SIG-M5 (cell line): ENCODE measurements at regions not wholly inside any gene's neighbourhood (a gene's known extent, or its start where the extent isn't known, plus 50 kb on each side); places are given as distances from the start of the nearest gene placed in this dataset.

Source experiments
- DNase-seq: peaks from one replicate; lab custom pipeline; 2025; lab: John Stamatoyannopoulos, UW

DNA sequence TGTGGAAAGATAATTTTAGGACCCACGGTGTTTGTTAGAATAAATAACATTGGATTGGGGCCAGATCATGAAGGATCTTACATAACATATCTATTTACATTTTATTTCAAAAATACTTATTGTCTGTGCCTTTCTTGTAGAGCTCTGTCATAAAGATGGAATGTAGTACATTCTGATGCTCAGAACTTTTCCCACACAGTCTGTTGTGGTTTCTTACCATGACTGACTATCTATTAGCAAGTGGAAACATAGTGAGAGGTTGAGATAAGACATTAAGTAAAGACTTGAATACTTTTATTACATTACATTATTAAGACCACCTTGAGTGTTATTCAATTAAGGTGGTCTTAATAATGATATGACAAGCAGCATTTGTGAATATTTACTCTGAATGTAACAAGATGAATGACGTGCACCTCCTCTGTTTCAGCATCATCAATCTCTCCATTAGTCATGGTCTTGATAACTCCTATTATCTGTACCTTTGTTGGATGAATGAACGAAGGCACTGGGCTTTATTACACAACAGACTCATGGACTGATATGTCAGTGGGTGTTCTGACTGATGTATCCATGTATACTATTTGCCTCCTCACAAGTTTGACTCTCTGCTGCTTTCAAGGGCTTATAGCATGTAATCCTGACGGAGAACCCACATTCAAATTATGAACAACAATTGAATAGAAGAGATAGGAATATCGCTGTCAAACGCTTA lies 883.0 kb upstream of the FLRT2 start:
- no peak for DNase-seq

DNA sequence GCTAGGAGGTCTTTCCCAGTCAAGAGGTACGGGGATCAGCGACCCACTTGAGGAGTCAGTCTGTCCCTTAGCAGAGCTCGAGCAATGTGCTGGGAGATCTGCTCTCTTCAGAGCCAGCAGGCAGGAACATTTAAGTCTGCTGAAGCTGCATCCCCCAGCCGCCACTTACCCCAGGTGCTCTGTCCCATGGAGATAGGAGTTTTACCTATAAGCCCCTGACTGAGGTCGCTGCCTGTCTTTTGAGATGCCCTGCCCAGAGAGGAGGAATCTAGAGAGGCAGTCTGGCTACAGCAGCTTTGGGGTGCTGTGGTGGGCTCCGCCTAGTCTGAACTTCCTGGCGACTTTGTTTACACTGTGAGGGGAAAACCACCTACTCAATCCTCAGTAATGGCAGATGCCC lies 874.9 kb upstream of the FLRT2 start:
- DNase-seq, result no peak

DNA sequence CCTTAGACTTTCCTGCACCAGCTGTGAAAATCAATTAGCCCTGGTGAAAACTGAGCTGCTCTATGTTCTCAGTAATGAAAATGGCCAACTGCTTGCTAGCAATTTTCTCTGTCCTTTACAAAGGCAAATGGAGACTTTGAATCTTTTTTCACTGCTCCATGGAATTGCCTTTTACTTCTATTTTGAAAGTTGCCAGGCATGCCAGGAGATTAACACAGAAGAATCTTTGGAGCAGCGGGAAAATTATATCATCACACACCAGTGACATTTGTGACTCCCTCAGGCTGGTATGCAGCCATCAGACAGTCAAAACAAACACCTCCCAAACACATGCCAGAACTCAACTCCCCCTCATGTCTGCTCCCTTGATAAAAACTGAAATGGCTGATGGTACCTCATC lies 872.0 kb upstream of the FLRT2 start:
- DNase-seq, result no peak

DNA sequence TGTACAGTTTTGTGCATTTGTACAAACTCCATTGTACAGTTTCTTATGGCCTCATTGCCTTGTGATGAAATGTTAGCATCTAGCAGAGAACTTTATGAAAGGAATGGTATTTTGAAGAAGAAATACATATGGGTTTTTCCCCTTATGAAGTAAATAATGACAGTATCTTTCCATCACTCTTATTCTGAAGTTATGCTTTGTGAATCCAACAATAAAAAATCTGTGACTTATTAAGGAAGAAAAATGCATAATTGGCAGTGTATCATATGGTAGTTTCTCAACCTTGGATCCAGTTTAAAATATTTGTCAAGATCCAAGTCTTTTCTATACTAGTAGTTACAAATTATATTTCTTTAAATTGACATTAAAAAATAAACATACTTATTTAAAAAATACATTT lies 859.1 kb upstream of the FLRT2 start:
- no peak for DNase-seq

DNA sequence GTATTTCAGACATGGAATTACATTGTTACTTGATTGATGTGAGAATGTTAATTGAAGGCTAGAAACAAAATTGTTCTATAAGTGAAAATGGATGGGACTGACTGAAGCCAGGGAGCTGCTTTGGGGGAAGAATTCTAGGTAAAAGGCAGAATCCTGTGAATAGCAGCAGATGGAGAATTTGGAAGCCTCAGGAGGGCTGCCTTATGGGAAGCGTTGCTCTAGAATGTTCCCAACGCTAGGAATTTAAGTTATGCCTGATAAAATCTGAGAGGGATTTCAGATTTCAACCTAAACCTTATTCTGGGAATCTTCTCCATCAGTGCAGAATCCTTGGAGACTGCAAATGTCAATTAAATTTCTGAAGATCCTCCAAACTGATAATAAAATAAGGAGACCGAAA lies 858.2 kb upstream of the FLRT2 start:
- no peak for DNase-seq

DNA sequence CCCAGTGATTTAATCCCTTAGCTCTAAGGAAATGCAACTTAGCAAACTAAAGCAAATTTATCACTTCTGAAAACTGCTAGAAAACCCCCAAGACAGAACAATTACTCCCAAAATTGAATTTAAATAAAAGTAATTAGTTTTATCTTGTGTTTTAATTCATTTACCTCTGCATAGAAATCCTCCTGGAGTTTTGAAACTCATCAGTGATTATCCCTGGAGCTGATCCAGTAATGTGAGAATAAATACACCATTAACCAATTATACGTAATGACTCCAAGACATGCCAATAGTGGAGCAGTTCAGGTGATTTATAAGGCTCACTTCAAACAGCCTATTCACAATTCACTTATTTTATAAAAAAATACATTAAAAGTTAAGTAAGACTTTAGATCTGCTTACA lies 855.3 kb upstream of the FLRT2 start:
- DNase-seq, result no peak

DNA sequence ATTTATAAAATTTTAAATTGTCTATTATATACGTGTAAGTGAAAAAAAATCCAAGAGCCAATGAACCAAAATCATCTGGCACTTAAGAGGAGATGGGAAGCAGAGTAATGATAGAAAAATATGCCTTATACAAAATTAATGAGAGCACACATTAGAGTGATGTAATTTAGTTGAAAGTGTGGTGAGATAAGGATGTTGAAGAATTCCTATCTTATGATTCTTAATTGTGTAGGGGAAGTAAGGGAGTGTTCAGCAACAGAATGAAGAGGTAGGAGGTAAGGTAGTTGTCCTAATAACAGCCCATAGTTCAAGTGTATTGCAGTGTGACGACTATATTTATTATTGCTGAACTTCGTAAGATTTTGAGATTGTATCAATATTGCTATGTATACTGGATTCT lies 843.4 kb upstream of the FLRT2 start:
- no peak for DNase-seq

DNA sequence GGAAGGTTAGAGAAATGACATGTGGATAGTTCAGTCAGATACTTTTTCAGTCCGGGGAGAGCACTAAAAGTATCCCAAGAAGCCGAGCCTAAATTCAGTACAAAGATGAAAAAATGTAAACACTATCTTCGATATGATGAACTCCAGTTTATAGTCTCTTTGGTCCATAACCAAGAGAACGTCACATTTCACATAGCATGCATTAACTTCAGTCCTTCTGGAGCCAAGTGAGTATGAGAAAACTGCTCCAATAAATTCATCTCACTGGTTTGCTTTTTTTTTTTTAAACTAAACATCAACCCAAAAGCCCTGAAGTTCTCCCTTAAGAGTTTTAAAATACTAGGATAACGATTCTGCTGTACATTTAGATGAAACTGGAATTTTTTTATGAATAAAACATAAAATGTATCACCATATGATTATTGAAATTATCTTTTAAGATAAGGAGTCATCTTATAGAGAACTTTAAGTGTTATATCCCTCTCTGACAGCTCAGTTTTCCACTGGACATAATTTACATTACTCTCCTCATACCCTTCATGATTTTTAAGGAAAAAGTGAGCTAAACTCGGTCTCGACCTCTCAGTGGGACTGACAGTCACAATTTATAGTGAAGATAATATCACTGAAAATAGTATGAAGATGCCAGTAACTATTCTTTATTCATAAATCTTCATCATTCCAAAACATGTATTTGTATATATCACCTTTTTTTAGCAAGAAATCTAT lies 841.5 kb upstream of the FLRT2 start:
- DNase-seq, result no peak

DNA sequence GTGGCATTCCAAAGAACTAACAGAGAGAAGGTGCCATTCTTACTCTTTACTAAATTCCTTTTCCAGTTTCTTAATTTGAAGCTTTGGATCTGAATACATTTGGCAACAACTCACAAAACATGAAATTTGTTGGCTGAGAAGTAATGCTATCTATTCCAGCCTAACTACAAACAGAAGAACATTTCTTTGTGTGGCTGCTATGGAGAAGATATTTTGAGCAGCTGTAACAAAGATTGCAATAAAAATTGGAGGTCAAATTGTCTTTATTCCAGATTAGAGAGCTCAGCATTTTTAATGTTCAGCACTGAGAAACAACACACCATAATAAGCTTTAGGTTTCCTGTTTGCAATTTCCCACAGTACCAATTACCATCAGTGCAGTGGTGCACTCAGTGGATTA lies 835.8 kb upstream of the FLRT2 start:
- DNase-seq, result no peak

DNA sequence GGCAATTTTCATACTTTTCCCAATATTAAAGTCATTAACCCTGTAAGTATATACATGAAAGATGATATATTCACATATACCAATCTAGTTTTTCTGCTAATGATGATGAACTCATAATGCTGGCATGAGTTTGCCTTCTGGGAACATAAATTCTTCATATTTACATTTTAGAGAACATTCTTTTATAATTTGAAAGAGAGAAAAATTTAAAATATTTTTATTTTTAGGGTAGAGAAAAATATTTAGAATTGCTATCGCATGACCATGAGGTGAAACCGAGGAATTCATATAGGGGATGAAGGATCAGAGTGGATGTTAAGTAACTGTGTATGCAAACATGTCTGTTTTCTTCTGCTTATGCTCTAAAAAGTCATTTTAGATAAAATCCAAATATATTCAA lies 825.3 kb upstream of the FLRT2 start:
- no peak for DNase-seq

DNA sequence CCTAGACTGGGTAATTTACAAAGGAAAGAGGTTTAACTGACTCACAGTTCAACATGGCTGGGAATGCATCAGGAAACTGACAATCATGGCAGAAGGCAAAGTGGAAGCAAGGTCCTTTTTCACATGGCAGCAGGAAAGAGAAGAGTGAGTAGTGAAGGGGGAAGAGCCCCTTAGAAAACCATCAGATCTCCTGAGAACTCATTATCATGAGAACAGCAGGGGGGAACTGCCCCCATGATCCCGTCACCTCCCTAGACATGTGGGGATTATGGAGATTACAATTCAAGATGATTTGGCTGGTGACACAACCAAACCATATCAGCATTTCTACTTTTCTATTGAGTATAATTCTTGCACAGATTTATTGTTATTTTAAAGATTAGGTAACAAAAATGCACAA lies 822.1 kb upstream of the FLRT2 start:
- DNase-seq, result no peak

DNA sequence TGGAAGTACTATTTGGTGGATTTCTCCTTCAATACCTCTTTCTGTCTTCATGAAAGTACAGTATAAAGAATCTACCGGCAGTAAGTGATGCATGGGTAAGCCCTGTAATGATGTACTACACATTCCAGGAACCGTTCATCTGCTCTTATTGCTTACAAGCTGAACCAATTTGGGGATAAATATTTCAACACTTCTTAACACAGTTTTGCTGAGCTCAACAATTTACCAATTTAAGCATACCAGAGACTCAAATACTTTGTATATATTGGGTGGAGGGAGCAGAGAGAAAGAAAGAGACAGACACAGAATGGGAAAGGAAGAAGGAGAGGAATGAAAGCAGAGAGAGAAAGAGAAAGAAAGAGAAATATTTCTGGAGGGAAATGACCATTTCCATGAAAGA lies 821.1 kb upstream of the FLRT2 start:
- no peak for DNase-seq

DNA sequence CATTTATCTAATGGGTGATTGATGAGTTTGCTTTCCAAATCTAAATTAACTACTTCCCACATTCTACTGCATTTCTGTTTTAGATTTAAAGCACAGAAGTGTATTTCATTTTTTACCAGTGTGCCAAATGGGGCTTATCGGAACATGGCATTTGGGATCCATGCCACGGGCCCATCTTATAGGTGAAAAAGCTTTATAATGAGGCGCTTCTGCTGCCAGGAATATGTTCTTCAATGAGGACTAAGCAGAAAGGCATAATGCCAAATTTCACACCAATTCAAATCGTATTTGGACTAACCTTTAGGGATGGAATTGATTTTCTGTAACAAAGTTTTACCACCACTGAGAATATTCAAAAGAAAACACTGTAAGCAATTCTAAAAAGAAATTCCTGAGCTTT lies 803.5 kb upstream of the FLRT2 start:
- DNase-seq, result no peak

DNA sequence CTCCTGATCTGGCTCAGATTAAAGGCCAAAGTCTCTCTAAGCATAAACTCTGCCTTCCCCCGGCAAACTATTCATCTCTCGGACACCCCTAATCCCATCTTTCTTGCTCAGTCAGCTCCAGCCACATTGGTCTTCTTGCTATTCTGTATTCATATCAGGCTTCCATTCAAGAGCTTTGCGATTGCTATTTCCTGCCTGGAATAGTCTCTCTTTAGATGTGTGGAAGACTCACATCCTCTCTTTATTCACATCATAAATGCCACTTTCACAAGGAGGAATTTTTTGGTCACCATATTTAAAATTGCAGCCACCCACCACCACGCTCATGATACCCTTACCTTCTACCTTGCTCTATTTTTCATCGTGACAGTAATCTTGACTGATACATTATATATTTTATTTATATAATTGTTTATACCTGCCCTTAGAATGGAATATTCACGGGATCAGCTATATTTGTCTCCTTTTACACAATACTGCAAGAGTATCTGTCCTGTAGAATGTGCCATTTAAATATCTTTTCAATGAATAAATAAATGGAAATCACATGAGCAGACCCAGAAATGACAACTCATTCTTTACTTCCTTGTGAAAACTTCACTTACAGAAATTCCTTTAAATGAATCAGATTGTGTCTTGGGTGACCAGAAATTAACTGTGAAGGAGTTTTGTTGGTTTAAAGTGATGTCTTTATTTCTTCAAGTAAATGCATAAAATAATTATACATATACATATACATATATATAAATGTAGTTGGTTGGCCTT lies 780.6 kb upstream of the FLRT2 start:
- DNase-seq, result no peak

DNA sequence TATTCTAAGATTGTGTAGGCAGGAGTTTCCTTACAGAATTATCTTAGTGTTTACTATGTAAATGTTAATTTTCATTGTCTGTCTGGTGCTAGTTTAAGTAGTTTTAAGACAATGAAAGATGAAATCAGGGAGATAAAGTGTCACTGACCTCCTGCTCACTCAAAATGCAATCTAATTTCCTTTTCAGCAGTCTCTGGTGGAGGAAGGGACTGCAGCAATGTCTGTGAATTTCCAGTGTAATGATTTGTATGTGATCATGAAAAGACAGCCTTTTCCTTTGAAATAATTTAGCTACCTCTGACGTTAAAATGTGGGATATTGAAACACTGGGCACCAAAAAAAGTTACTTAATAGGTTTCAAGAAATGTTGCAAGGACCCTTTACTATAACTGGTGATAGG lies 779.7 kb upstream of the FLRT2 start:
- no peak for DNase-seq

DNA sequence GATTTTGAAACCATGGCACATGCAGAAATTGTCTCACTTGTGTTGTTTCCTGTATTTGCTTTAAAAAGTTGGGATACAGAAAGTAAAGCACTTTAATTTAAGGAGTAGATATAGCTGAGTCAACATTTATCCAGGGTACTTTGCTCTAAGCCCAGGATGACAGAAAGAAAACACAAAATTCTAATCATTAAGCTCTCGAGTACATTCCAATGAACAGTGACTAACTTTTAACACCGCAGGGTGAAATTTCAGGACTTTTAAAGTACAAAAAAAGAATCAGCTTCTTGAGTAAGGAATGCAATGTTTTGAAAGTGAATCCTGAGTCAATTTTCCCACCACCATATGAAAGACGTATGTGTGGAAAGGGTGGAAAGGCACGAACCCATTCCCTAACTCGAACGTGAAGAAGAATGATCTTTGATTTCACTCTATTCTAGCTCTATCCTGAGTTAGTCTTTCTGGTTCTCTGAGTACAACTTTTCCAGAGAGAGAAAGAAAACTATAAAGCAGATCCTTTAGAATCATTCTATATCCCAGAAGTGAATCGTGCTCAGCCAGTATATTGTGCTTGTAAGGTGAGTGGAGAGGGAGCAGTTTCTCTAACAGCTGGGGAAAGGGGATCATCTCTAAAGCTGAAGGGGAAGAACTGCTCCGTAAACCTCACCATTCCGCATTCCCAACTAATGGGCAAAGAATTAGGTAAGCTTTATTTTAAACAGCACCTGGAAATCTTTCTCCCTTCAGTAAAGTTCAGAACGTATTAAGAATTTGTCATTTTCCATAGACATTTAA lies 779.0 kb upstream of the FLRT2 start:
- DNase-seq, result no peak

DNA sequence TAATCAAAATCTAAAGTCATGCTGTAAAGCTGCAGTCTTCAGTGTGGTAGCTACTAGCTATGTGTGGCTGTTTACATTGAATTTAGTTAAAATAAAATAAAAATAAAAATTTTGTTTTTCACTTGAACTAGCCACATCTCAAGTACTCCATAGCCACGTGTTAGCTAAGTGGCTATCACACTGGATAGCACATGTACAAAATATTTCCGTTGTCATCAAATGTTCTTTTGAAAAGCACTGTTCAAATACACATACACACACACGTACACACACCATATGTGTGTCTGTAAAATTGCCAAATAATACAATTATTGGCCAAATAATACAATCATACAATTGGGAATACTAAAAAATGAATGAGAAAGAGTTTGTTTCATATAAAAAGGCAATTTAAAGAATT lies 778.2 kb upstream of the FLRT2 start:
- DNase-seq, result no peak

DNA sequence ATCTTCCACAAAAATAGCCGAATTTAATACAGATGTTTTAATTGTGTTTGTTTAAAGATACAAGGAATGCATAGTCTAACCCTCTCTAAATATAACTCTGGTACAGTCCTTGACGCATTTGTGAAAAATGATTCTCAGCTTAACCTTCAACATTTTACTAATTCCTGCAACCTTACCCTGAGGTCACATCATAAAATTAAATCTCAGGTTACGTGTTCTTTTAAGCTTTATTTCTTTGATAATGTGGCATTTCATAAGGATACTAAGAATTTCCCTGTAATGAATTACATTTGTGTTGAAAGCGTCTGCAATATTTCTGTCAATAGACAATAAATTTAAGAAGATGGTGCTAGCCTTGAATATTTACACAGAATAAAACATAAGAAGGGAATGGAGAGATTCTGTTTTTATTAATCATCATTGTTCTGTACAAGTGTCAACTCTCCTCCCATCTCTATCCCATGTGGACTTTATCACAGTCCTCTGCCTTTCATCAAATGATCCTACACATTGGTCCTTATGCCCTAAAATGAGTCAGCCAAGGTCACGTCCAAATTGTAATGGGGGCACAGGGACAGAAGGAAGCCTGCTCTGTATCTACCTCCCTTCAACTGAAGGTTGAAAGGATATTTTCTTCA lies 769.3 kb upstream of the FLRT2 start:
- no peak for DNase-seq

DNA sequence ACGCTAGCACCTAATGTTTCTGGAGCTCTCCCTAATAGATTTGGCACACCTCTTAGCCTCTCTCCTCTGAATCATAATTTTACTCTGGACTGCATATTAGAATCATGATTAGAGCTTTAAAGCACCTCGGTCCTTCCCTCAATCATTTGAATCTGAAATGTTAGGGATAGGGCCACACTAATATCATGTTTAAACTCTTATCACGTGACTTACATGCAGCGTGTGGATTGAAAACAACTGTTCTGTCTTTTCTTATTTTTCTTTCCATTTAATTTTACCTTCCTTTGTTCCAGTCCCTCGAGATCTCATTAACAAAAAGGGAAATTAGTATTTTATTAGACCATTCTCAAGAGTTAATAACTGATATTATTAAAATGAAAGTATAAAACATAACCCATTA lies 762.5 kb upstream of the FLRT2 start:
- DNase-seq, result no peak

DNA sequence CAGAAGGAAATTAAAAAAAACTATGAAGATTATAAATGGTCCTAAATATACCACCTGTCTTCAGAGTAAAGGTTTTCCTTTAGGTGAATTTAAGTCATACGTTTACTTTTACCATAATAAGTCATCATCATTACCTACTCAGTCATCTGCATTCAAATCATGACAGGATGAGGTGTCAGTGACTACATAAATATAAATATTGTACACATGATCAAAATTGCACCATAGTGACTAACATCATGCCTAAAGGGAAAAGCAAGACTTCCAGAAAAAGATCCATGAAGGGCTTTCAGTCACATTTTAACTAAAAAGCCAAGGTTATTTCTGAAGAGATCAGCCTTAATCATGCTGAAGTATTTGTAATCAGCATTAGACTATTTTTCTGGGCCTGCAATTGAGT lies 759.9 kb upstream of the FLRT2 start:
- DNase-seq, result no peak

DNA sequence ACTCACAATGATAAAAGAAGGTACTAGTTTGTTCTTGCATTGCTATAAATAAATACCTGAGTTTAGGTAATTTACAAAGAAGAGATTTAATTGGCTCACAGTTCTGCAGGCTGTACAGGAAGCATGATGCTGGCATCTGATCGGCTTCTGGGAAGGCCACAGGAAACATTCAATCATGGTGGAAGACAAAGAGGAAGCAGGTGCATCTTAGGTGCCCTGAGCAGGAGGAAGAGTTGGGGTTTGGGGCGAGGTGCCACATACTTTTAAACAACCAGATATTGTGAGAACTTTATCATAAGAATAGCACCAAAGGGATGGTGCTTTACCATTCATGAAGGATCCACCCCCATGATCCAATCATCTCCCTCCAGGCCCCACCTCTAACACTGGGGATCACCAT lies 752.6 kb upstream of the FLRT2 start:
- no peak for DNase-seq

DNA sequence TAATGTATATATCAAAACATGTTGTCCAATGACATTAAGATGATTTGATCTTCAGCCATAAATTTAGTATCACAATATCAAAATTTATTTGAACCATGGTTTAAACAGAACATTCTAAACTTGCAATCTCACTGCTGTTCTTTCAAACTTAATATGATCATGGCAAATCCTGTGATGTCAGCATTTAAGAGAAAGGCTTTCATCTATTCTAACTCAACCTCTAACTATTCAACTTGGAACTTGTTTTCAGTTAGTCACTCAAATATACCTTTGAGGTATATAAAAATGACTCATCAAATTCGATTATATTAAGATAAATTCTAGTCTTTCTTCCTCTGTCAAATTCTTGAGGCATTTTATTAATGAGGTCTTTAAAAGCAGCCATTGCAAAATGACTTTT lies 747.0 kb upstream of the FLRT2 start:
- no peak for DNase-seq
